ENCODE measurements at regions not wholly inside any gene's neighbourhood (a gene's known extent, or its start where the extent isn't known, plus 50 kb on each side); places are given as distances from the start of the nearest gene placed in this dataset.

- no peak for TF ChIP-seq MAX (IDR thresholded peaks at IDR 0.05)
- no peak for TF ChIP-seq TAF1 (conservative IDR thresholded peaks at IDR 0.05)
- no peak for TF ChIP-seq ZBTB33 (IDR thresholded peaks at IDR 0.05)
- TF ChIP-seq RAD21 (IDR thresholded peaks at IDR 0.05) = peak; percentile 15 to 19
- TF ChIP-seq CTCF (IDR thresholded peaks at IDR 0.05; ENCODE audit: low read depth, low read length, missing input control) = no peak
- no peak for TF ChIP-seq ATF3 (IDR thresholded peaks at IDR 0.05)
- no peak for TF ChIP-seq YY1 (IDR thresholded peaks at IDR 0.05)
- no peak for TF ChIP-seq GABPA (IDR thresholded peaks at IDR 0.05 in 1 of 2, conservative IDR thresholded peaks at IDR 0.05 in 1 of 2)
- TF ChIP-seq RXRA (IDR thresholded peaks at IDR 0.05) = peak; percentile 43 to 55
- no peak for TF ChIP-seq JUND (IDR thresholded peaks at IDR 0.05)
- TF ChIP-seq SP1 (IDR thresholded peaks at IDR 0.05) = no peak
- no peak for TF ChIP-seq REST (IDR thresholded peaks at IDR 0.05)
- TF ChIP-seq EGR1 (IDR thresholded peaks at IDR 0.05; ENCODE audit: low read depth in 2 of 2) = no peak
Observed at GRCh38 chrX:140432346-140433175, 72.3 kb downstream of the SOX3 start.
